HepG2 (cell line): ENCODE measurements at regions not wholly inside any gene's neighbourhood (a gene's known extent, or its start where the extent isn't known, plus 50 kb on each side); places are given as distances from the start of the nearest gene placed in this dataset.
"Not testable (repeated sequence)": the region's sequence is repeated elsewhere in the genome, so short reads cannot be mapped to it uniquely, and the experiment has no call there.

Experiments
- MLX ChIP-seq: IDR thresholded peaks from 2 replicates; pipeline ENCODE4 v1.6.1; 2016
- NCOA2 ChIP-seq: sonication (generic); formaldehyde crosslinking; IDR thresholded peaks from 2 replicates; pipeline ENCODE4 v1.8.0; 2022; ENCODE audit warnings: inconsistent platforms
- ZNF20 ChIP-seq: sonication (generic); formaldehyde crosslinking; IDR thresholded peaks from 2 replicates; pipeline ENCODE4 v1.4.0; 2020; ENCODE audit warnings: mild to moderate bottlenecking, moderate library complexity, missing genetic modification reagents
- ZNF232 ChIP-seq: sonication (generic); formaldehyde crosslinking; IDR thresholded peaks from 2 replicates; pipeline ENCODE4 v1.4.0; 2020; ENCODE audit warnings: missing genetic modification reagents, borderline replicate concordance
- ZNF569 ChIP-seq: sonication (generic); formaldehyde crosslinking; IDR thresholded peaks from 2 replicates; pipeline ENCODE4 v1.5.0; 2020; ENCODE audit warnings: mild to moderate bottlenecking, missing genetic modification reagents, moderate library complexity, borderline replicate concordance
- ZNF781 ChIP-seq: sonication (generic); formaldehyde crosslinking; IDR thresholded peaks from 2 replicates; pipeline ENCODE4 v1.5.1; 2020; ENCODE audit warnings: borderline replicate concordance, mild to moderate bottlenecking, missing genetic modification reagents; ENCODE audit errors: not compliant biosample characterization

GRCh38 chrY:21760243-21760642 lies 134.1 kb downstream of the RBMY1D start:
- not testable (repeated sequence) for TF ChIP-seq MLX (CRISPR knock-in tag); ZNF781; ZNF232; ZNF569 (CRISPR knock-in tag); NCOA2 (CRISPR knock-in tag); ZNF20 (CRISPR knock-in tag)
